ENCODE measurements at regions not wholly inside any gene's neighbourhood (a gene's known extent, or its start where the extent isn't known, plus 50 kb on each side); places are given as distances from the start of the nearest gene placed in this dataset.

GRCh38 chr3:72143322-72143721 lies 358.4 kb upstream of the PROK2 start:
- ChIA-PET POLR2A (no interaction called here), CTCF (no interaction called here)
- H3K9me3 ChIP-seq, result no peaks in the 10 kb centered on the region
- no peaks in the 10 kb centered on the region for H4K20me1 ChIP-seq (ENCODE audit: insufficient read depth)
- H3K9me2 ChIP-seq, result no peaks in the 10 kb centered on the region
- peaks cover 0 to 15% of the 10 kb centered on the region in 2 experiments; a peak in 1 of 4 replicates for H3K4me1 ChIP-seq (ENCODE audit: control insufficient read depth in 1 of 2, insufficient read depth in 2 of 2, low read depth in 1 of 2, low read length in 1 of 2)
- H2AFZ ChIP-seq (ENCODE audit: low read depth), result no peak overlapping the region
- no peak for DNase-seq
- H3K27me3 ChIP-seq (ENCODE audit: insufficient read depth), result no peaks in the 10 kb centered on the region; the same call in 1 of the 2 replicates
- no peaks in the 10 kb centered on the region for H3K36me3 ChIP-seq (replicated peaks in 1 of 2; ENCODE audit: control insufficient read depth in 1 of 2, insufficient read depth in 2 of 2, low read length in 1 of 2)
- no peak overlapping the region for H3K27ac ChIP-seq (ENCODE audit: low read depth in 2 of 2, low read length in 1 of 2)
- 61% methylated on average over 7 of the region's 7 CpGs for WGBS (ENCODE audit: low lambda C conversion rate)
- no peak overlapping the region for H3K4me3 ChIP-seq (ENCODE audit: low read depth in 2 of 2, low read length in 1 of 2)
- no peak overlapping the region for H3K9ac ChIP-seq
- no peaks in the 10 kb centered on the region for H3F3A ChIP-seq (replicated peaks; ENCODE audit: insufficient read depth)
- TF ChIP-seq RFX5 (IDR thresholded peaks at IDR 0.05; ENCODE audit: low read length), result no peak
- no peak for TF ChIP-seq YY1 (IDR thresholded peaks at IDR 0.05; ENCODE audit: low read depth)
- TF ChIP-seq TEAD4 (IDR thresholded peaks at IDR 0.05; ENCODE audit: borderline replicate concordance, insufficient read depth), result no peak
- H3K4me2 ChIP-seq, result no peak overlapping the region
- no peaks in the 10 kb centered on the region for H3K79me2 ChIP-seq (ENCODE audit: insufficient read depth)

DNA sequence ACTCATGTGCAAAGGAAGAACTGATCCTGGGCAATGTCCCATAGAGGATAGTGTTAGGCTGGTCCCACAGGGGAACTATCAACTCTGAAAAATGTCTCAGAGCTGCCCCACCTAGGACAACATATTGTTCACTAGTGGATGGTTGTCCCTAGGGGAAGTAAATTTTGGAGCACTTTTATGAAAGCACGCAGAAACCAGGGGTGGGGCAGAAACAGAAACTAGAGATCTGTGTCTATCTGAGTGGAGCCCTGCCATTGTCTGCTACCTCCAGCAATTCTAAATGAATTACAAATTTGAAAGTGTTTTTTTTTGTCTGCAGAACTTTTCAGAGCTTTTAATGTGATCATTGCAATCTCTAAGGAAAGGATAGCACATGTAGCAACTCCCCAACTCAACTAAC lies 357.1 kb upstream of the PROK2 start:
- Histone ChIP-seq H3K9me2 (no peaks in the 10 kb centered on the region), H4K20me1 (ENCODE audit: insufficient read depth) (no peaks in the 10 kb centered on the region), H3K27me3 (ENCODE audit: insufficient read depth) (peaks cover 12% of the 10 kb centered on the region), H3K4me2 (no peak overlapping the region), H3K36me3 (replicated peaks in 1 of 2; ENCODE audit: control insufficient read depth in 1 of 2, insufficient read depth in 2 of 2, low read length in 1 of 2) (no peaks in the 10 kb centered on the region), H3F3A (replicated peaks; ENCODE audit: insufficient read depth) (no peaks in the 10 kb centered on the region), H2AFZ (ENCODE audit: low read depth) (no peak overlapping the region), H3K27ac (ENCODE audit: low read depth in 2 of 2, low read length in 1 of 2) (no peak overlapping the region), H3K79me2 (ENCODE audit: insufficient read depth) (no peaks in the 10 kb centered on the region), H3K9ac (no peak overlapping the region), H3K4me3 (ENCODE audit: low read depth in 2 of 2, low read length in 1 of 2) (no peak overlapping the region), H3K9me3 (no peaks in the 10 kb centered on the region), H3K4me1 (ENCODE audit: control insufficient read depth in 1 of 2, insufficient read depth in 2 of 2, low read depth in 1 of 2, low read length in 1 of 2) (peaks cover 0 to 15% of the 10 kb centered on the region in 2 experiments; a peak in 1 of 4 replicates)
- DNase-seq, result no peak
- WGBS (ENCODE audit: low lambda C conversion rate), result 90% methylated on average over 1 of the region's 1 CpG
- ChIA-PET CTCF (interaction anchor here (0.9 kb wide), 1 partner anchor 9 kb away, joined by 3 read pairs; no protein-coding TSS in a partner anchor), POLR2A (no interaction called here)
- TF ChIP-seq FOSL2 (IDR thresholded peaks at IDR 0.05; ENCODE audit: borderline replicate concordance, low read depth) (no peak), YY1 (IDR thresholded peaks at IDR 0.05; ENCODE audit: low read depth) (no peak), JUND (IDR thresholded peaks at IDR 0.05) (no peak), POLR2AphosphoS5 (IDR thresholded peaks at IDR 0.05; ENCODE audit: low read depth, low read length) (no peak), GABPA (IDR thresholded peaks at IDR 0.05; ENCODE audit: low read depth) (no peak), TAF1 (IDR thresholded peaks at IDR 0.05; ENCODE audit: borderline replicate concordance, low read depth, low read length) (no peak), SMC3 (IDR thresholded peaks at IDR 0.05; ENCODE audit: low read depth, low read length) (no peak), RCOR1 (IDR thresholded peaks at IDR 0.05; ENCODE audit: low read length) (no peak), TEAD4 (IDR thresholded peaks at IDR 0.05; ENCODE audit: borderline replicate concordance, insufficient read depth) (no peak), MEF2A (IDR thresholded peaks at IDR 0.05; ENCODE audit: borderline replicate concordance, low read depth) (no peak), USF2 (IDR thresholded peaks at IDR 0.05; ENCODE audit: borderline replicate concordance, low read depth, low read length) (no peak), EP300 (IDR thresholded peaks at IDR 0.05; ENCODE audit: borderline replicate concordance in 1 of 2, low read depth in 1 of 2, low read length in 1 of 2) (no peak)
- TF ChIP-seq, protein P1, sequence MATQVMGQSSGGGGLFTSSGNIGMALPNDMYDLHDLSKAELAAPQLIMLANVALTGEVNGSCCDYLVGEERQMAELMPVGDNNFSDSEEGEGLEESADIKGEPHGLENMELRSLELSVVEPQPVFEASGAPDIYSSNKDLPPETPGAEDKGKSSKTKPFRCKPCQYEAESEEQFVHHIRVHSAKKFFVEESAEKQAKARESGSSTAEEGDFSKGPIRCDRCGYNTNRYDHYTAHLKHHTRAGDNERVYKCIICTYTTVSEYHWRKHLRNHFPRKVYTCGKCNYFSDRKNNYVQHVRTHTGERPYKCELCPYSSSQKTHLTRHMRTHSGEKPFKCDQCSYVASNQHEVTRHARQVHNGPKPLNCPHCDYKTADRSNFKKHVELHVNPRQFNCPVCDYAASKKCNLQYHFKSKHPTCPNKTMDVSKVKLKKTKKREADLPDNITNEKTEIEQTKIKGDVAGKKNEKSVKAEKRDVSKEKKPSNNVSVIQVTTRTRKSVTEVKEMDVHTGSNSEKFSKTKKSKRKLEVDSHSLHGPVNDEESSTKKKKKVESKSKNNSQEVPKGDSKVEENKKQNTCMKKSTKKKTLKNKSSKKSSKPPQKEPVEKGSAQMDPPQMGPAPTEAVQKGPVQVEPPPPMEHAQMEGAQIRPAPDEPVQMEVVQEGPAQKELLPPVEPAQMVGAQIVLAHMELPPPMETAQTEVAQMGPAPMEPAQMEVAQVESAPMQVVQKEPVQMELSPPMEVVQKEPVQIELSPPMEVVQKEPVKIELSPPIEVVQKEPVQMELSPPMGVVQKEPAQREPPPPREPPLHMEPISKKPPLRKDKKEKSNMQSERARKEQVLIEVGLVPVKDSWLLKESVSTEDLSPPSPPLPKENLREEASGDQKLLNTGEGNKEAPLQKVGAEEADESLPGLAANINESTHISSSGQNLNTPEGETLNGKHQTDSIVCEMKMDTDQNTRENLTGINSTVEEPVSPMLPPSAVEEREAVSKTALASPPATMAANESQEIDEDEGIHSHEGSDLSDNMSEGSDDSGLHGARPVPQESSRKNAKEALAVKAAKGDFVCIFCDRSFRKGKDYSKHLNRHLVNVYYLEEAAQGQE (IDR thresholded peaks at IDR 0.05; ENCODE audit: low read depth, low read length), result no peak
- TF ChIP-seq, protein P2, sequence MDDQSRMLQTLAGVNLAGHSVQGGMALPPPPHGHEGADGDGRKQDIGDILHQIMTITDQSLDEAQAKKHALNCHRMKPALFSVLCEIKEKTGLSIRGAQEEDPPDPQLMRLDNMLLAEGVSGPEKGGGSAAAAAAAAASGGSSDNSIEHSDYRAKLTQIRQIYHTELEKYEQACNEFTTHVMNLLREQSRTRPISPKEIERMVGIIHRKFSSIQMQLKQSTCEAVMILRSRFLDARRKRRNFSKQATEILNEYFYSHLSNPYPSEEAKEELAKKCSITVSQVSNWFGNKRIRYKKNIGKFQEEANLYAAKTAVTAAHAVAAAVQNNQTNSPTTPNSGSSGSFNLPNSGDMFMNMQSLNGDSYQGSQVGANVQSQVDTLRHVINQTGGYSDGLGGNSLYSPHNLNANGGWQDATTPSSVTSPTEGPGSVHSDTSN (IDR thresholded peaks at IDR 0.05), result no peak
- TF ChIP-seq, protein P3, sequence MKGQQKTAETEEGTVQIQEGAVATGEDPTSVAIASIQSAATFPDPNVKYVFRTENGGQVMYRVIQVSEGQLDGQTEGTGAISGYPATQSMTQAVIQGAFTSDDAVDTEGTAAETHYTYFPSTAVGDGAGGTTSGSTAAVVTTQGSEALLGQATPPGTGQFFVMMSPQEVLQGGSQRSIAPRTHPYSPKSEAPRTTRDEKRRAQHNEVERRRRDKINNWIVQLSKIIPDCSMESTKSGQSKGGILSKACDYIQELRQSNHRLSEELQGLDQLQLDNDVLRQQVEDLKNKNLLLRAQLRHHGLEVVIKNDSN (IDR thresholded peaks at IDR 0.05; ENCODE audit: borderline replicate concordance, low read depth), result no peak
- TF ChIP-seq, protein P4, sequence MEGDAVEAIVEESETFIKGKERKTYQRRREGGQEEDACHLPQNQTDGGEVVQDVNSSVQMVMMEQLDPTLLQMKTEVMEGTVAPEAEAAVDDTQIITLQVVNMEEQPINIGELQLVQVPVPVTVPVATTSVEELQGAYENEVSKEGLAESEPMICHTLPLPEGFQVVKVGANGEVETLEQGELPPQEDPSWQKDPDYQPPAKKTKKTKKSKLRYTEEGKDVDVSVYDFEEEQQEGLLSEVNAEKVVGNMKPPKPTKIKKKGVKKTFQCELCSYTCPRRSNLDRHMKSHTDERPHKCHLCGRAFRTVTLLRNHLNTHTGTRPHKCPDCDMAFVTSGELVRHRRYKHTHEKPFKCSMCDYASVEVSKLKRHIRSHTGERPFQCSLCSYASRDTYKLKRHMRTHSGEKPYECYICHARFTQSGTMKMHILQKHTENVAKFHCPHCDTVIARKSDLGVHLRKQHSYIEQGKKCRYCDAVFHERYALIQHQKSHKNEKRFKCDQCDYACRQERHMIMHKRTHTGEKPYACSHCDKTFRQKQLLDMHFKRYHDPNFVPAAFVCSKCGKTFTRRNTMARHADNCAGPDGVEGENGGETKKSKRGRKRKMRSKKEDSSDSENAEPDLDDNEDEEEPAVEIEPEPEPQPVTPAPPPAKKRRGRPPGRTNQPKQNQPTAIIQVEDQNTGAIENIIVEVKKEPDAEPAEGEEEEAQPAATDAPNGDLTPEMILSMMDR (IDR thresholded peaks at IDR 0.05), result no peak
